ENCODE measurements at regions not wholly inside any gene's neighbourhood (a gene's known extent, or its start where the extent isn't known, plus 50 kb on each side); places are given as distances from the start of the nearest gene placed in this dataset.
"Not testable (repeated sequence)": the region's sequence is repeated elsewhere in the genome, so short reads cannot be mapped to it uniquely, and the experiment has no call there.

- H2AFZ ChIP-seq (replicated peaks; ENCODE audit: low read length, poor library complexity); H4K5ac ChIP-seq (ENCODE audit: low read depth, low read length); POLR2A ChIA-PET (ENCODE audit: unreplicated experiment); H3K9ac ChIP-seq (ENCODE audit: low read depth, low read length); H3K23ac ChIP-seq (ENCODE audit: low read depth, low read length); H3K36me3 ChIP-seq (ENCODE audit: control insufficient read depth, insufficient read depth, low read length); H3K79me1 ChIP-seq (ENCODE audit: low read depth in 1 of 2, low read length in 2 of 2); H3K4me1 ChIP-seq (ENCODE audit: control insufficient read depth, insufficient read depth, low read length); H2AK9ac ChIP-seq (replicated peaks; ENCODE audit: low read depth, low read length, poor library complexity); H3K56ac ChIP-seq (ENCODE audit: extremely low read depth, insufficient read depth, low read length); H2BK5ac ChIP-seq (ENCODE audit: low read depth, low read length, poor library complexity, severe bottlenecking); DNase-seq; in situ Hi-C loops (cut with MboI; ENCODE audit: low sequenced_read_pairs); BruUV-seq (replicated peaks); H3K9me3 ChIP-seq (ENCODE audit: control insufficient read depth, insufficient read depth, low read length); H3K4me2 ChIP-seq (ENCODE audit: low read depth, low read length); H2AK5ac ChIP-seq (ENCODE audit: low read depth, low read length); H4K8ac ChIP-seq (ENCODE audit: low read depth in 2 of 2, low read length in 2 of 2); ATAC-seq (ENCODE audit: low read depth); H3K27ac ChIP-seq (ENCODE audit: insufficient read depth, low read length); H2BK20ac ChIP-seq (ENCODE audit: low read depth, low read length); dilution Hi-C loops (cut with HindIII; ENCODE audit: low sequenced_read_pairs, unreplicated experiment); H4K91ac ChIP-seq (ENCODE audit: insufficient read depth, low read depth, low read length); H3K9me1 ChIP-seq (ENCODE audit: insufficient read depth, low read length); H3K14ac ChIP-seq (replicated peaks; ENCODE audit: low read depth, low read length); H3K4me3 ChIP-seq (ENCODE audit: insufficient read depth, low read depth, low read length); H2BK120ac ChIP-seq (ENCODE audit: low read depth, low read length); CTCF ChIA-PET; H3K4ac ChIP-seq (ENCODE audit: low read depth, low read length); H4K20me1 ChIP-seq (ENCODE audit: insufficient read depth, low read length); intact Hi-C loops (cut with micrococcal nuclease); H2BK15ac ChIP-seq (ENCODE audit: low read depth, low read length); H3K18ac ChIP-seq (ENCODE audit: low read depth, low read length); H3K27me3 ChIP-seq (ENCODE audit: control insufficient read depth, insufficient read depth, low read length): not testable (repeated sequence)
- no CpG with 5 or more reads among the region's 2 CpGs for WGBS, 2 experiments (ENCODE audit: extremely low coverage in 2 of 2, insufficient read length in 1 of 2)
Measured at GRCh38 chr7:66451713-66452112, 177.0 kb upstream of the KCTD7 start.
